ENCODE measurements at regions not wholly inside any gene's neighbourhood (a gene's known extent, or its start where the extent isn't known, plus 50 kb on each side); places are given as distances from the start of the nearest gene placed in this dataset.

DNA sequence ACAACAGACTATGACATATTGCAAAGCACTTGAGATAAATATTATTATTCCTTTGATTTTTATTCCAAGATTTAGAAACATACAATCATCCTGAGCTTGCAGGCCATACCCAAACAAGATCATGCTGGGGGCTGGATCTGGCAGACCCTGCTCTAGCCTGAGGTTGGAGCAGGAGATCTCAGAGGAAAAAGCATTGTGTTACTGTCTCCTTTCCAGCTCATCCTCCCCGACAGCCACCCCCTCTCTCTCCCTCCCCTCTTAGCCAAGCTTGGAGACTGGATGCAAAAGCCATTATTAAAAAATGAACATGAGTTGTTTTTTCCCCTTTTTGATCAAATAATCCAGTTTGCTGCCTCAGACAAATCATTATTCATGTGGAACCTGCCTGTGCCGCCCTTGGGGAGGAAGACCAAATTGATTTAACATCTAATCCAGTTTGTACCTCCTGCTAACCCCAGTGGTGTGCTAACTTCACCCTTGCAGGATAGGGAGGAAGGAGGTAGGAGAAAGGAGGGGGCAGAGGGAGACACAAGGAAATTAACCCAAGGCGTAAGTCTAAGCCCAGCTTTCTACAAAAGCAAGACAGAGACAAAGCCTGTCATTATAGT, 565.8 kb upstream of the TBX3 start:
- no peak overlapping the region for H3K4me3 ChIP-seq (replicated peaks; ENCODE audit: low read depth, low read length)
- no peak for DNase-seq (ENCODE audit: low read depth)
- TF ChIP-seq, protein P1, sequence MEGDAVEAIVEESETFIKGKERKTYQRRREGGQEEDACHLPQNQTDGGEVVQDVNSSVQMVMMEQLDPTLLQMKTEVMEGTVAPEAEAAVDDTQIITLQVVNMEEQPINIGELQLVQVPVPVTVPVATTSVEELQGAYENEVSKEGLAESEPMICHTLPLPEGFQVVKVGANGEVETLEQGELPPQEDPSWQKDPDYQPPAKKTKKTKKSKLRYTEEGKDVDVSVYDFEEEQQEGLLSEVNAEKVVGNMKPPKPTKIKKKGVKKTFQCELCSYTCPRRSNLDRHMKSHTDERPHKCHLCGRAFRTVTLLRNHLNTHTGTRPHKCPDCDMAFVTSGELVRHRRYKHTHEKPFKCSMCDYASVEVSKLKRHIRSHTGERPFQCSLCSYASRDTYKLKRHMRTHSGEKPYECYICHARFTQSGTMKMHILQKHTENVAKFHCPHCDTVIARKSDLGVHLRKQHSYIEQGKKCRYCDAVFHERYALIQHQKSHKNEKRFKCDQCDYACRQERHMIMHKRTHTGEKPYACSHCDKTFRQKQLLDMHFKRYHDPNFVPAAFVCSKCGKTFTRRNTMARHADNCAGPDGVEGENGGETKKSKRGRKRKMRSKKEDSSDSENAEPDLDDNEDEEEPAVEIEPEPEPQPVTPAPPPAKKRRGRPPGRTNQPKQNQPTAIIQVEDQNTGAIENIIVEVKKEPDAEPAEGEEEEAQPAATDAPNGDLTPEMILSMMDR (IDR thresholded peaks at IDR 0.05; ENCODE audit: low read length, missing control alignments), result no peak

DNA sequence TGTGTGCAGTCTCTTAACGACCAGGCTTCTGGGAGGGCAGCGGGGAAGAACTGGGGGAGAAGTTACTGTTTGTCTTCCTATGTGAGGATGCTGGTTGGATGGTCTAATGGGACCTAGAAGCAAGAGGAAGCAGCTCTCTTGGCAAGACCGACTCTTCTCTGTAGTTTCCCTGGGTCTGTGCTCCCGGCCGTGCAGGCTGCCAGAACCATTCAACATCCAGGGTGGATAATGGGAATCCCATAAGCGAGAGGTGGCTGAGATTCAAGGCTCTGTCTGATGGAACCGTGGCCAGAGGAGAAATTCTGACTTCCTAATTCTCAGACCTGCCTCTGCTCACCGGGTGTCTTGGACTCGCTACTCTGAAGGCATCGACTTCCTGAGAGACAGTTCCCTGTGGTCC, 561.0 kb upstream of the TBX3 start:
- no peak overlapping the region for H3K4me3 ChIP-seq (replicated peaks; ENCODE audit: low read depth, low read length)
- TF ChIP-seq, protein P1 (IDR thresholded peaks at IDR 0.05; ENCODE audit: low read length, missing control alignments), result no peak
- DNase-seq (ENCODE audit: low read depth), result no peak

DNA sequence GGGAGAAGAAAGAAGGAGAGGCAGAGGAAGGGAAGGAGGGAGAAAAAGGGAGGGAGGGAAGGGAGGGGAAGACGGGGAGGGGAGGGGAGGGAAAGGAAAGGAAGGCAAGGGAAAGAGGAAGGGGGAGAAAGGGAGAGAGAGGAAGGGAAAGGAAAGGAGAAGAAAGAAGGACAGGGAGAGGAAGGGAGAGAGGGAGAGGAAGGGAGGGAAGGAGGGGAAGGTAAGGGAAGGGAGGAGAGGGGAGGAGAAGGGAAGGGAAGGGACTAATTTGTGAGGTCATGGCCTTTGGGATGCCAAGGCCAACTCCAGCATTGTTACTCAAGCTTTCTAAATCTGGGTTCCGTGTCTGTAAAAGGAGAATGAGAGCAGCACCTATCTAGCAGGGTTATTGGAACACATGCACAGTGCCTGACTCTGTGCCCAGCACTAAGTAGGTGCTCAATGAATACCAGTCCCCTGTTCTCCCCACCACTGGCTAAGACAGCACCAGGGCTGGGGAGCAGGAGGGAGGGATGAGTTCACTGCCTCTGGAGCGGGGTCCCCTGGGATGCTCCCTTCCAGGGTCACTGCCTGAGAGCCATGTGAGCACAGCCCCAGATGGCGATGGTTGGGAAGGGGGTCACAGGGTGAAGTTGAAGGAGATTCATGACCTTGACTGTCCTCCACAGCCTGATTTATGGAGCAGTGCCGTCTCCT, 560.1 kb upstream of the TBX3 start:
- H3K4me3 ChIP-seq (replicated peaks; ENCODE audit: low read depth, low read length), result no peak overlapping the region
- TF ChIP-seq, protein P1 (IDR thresholded peaks at IDR 0.05; ENCODE audit: low read length, missing control alignments), result no peak
- no peak for DNase-seq (ENCODE audit: low read depth)

DNA sequence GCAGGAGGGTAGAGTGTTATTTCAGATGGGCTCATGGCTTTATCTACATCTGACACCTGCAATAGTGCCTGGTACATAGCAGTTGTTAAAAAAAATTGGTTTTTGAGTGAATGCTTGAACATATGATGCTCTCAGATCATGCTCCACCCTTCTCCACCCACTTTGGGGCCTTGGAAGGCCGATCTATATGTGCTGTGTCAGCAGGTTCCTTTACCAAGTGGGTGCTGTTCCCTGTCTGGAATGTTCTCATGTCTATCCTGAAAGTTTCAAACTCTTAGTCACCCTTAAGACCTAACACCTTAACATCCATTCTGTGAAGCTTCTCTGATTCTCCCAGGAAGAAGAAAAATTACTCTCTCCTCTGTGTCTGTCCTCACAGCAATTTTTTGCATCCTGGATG, 556.3 kb upstream of the TBX3 start:
- no peak for DNase-seq (ENCODE audit: low read depth)
- TF ChIP-seq, protein P1 (IDR thresholded peaks at IDR 0.05; ENCODE audit: low read length, missing control alignments), result no peak
- no peak overlapping the region for H3K4me3 ChIP-seq (replicated peaks; ENCODE audit: low read depth, low read length)

DNA sequence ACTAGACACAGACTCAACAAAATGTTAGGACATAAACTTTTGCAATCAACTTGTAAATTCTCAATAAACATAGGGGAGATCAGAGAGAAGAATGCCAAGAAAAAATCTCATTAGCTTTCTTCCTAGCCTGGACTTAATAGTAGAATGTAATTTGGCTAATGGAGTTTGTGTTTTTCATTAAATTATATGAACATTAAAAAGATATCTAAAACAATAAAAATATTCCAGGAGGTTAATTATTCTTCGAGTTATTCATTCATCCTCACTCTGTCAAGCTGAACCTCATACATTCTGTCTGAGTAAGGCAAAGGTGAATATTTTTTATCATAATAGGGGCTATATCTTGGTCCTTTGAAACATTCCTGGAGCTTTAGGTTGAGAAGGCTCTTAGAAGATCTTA, 551.9 kb upstream of the TBX3 start:
- TF ChIP-seq, protein P1 (IDR thresholded peaks at IDR 0.05; ENCODE audit: low read length, missing control alignments), result no peak
- no peak for DNase-seq (ENCODE audit: low read depth)
- no peak overlapping the region for H3K4me3 ChIP-seq (replicated peaks; ENCODE audit: low read depth, low read length)

DNA sequence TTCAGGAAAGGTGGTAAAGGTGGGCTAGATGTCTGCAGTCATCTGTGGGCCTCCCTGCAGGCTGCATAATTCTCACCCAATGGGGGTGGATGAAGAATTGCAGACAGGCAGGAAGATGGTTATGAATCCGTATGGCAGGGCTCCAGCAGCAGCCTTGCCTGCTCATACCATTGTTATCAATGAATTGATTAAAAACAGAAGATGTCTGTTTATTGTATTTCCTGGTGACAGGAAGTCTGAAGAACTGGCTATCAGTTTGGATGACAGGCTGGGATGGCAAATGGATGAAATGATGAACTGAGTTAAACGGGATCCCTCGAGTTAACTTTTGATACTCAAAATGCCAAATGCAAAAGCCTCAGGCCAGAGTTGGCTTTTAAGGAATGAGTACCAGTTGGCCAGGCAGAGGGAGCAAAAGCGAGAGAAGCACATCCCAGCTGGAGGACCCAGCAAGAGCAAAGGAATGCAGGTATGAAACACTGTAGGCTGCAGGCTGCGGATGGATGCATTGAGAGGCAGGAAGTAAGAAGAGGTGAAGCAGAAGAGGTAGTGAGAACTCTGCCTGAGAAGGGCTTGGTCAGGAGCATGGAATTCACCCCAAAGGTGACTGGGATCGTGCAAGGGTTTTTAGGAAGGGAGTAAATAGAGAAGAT, 550.0 kb upstream of the TBX3 start:
- TF ChIP-seq, protein P1 (IDR thresholded peaks at IDR 0.05; ENCODE audit: low read length, missing control alignments), result no peak
- DNase-seq (ENCODE audit: low read depth), result no peak
- H3K4me3 ChIP-seq (replicated peaks; ENCODE audit: low read depth, low read length), result no peak overlapping the region
